ENCODE measurements at regions not wholly inside any gene's neighbourhood (a gene's known extent, or its start where the extent isn't known, plus 50 kb on each side); places are given as distances from the start of the nearest gene placed in this dataset.

- H2AFZ ChIP-seq (ENCODE audit: low read depth, low read length), result no peak overlapping the region
- FAIRE-seq (no peak), DNase-seq (ENCODE audit: low read depth) (peak; percentile 9)
- Mint-ChIP-seq H3K27ac (ENCODE audit: unreplicated experiment) (peak overlapping the region; percentile 73), H3K36me3 (ENCODE audit: low read depth, unreplicated experiment) (no peaks in the 10 kb centered on the region), H3K27me3 (ENCODE audit: low read depth, unreplicated experiment) (no peaks in the 10 kb centered on the region), H3K4me3 (ENCODE audit: unreplicated experiment) (no peak overlapping the region), H3K4me1 (ENCODE audit: low read depth, unreplicated experiment) (peaks cover 29% of the 10 kb centered on the region), H3K9me3 (ENCODE audit: unreplicated experiment) (no peaks in the 10 kb centered on the region)
- H3K4me3 ChIP-seq (ENCODE audit: insufficient read depth, low read depth, low read length), result no peak overlapping the region
- H3K4me1 ChIP-seq (ENCODE audit: insufficient read depth, low read length), result peaks cover 4% of the 10 kb centered on the region
- TF ChIP-seq CTCF (IDR thresholded peaks at IDR 0.05; ENCODE audit: insufficient read depth, low read depth, low read length) (no peak), EZH2 (IDR thresholded peaks at IDR 0.05; ENCODE audit: insufficient read depth, low read length) (no peak)
- no peak overlapping the region for H3K4me2 ChIP-seq (ENCODE audit: low read length)
- no peak overlapping the region for H3K27ac ChIP-seq (ENCODE audit: low read depth, low read length)
- H4K20me1 ChIP-seq (ENCODE audit: insufficient read depth, low read length), result no peaks in the 10 kb centered on the region
- H3K79me2 ChIP-seq (ENCODE audit: insufficient read depth, low read length), result no peaks in the 10 kb centered on the region
- no peaks in the 10 kb centered on the region for H3K9me3 ChIP-seq (ENCODE audit: insufficient read depth, low read depth, low read length)
- H3K36me3 ChIP-seq (ENCODE audit: insufficient read depth, low read length), result no peaks in the 10 kb centered on the region
- H3K9ac ChIP-seq (ENCODE audit: low read length), result no peak overlapping the region
- no peaks in the 10 kb centered on the region for H3K27me3 ChIP-seq (ENCODE audit: insufficient read depth, low read length)
Measured at GRCh38 chr2:145909766-145910165, 1389.8 kb upstream of the ZEB2 start.

- Mint-ChIP-seq H3K27ac (ENCODE audit: unreplicated experiment) (peak overlapping the region; percentile 73), H3K4me1 (ENCODE audit: low read depth, unreplicated experiment) (peaks cover 29% of the 10 kb centered on the region), H3K36me3 (ENCODE audit: low read depth, unreplicated experiment) (no peaks in the 10 kb centered on the region), H3K4me3 (ENCODE audit: unreplicated experiment) (no peak overlapping the region), H3K9me3 (ENCODE audit: unreplicated experiment) (no peaks in the 10 kb centered on the region), H3K27me3 (ENCODE audit: low read depth, unreplicated experiment) (no peaks in the 10 kb centered on the region)
- H3K9me3 ChIP-seq (ENCODE audit: insufficient read depth, low read depth, low read length), result no peaks in the 10 kb centered on the region
- H2AFZ ChIP-seq (ENCODE audit: low read depth, low read length), result no peak overlapping the region
- H3K36me3 ChIP-seq (ENCODE audit: insufficient read depth, low read length), result no peaks in the 10 kb centered on the region
- no peak overlapping the region for H3K27ac ChIP-seq (ENCODE audit: low read depth, low read length)
- TF ChIP-seq EZH2 (IDR thresholded peaks at IDR 0.05; ENCODE audit: insufficient read depth, low read length), result no peak
- no peak for TF ChIP-seq CTCF (IDR thresholded peaks at IDR 0.05; ENCODE audit: insufficient read depth, low read depth, low read length)
- no peak overlapping the region for H3K4me3 ChIP-seq (ENCODE audit: insufficient read depth, low read depth, low read length)
- DNase-seq (ENCODE audit: low read depth) (no peak), FAIRE-seq (no peak)
- no peaks in the 10 kb centered on the region for H3K79me2 ChIP-seq (ENCODE audit: insufficient read depth, low read length)
- H3K27me3 ChIP-seq (ENCODE audit: insufficient read depth, low read length), result no peaks in the 10 kb centered on the region
- H3K9ac ChIP-seq (ENCODE audit: low read length), result no peak overlapping the region
- no peak overlapping the region for H3K4me2 ChIP-seq (ENCODE audit: low read length)
- H4K20me1 ChIP-seq (ENCODE audit: insufficient read depth, low read length), result no peaks in the 10 kb centered on the region
- peaks cover 4% of the 10 kb centered on the region for H3K4me1 ChIP-seq (ENCODE audit: insufficient read depth, low read length)
Measured at GRCh38 chr2:145909175-145909755, 1389.3 kb upstream of the ZEB2 start.

GRCh38 chr2:145906354-145906753 is 1386.4 kb upstream of the ZEB2 start:
- Mint-ChIP-seq H3K9me3 (ENCODE audit: unreplicated experiment) (no peaks in the 10 kb centered on the region), H3K27ac (ENCODE audit: unreplicated experiment) (peak overlapping the region; percentile 30), H3K27me3 (ENCODE audit: low read depth, unreplicated experiment) (no peaks in the 10 kb centered on the region), H3K4me3 (ENCODE audit: unreplicated experiment) (no peak overlapping the region), H3K36me3 (ENCODE audit: low read depth, unreplicated experiment) (no peaks in the 10 kb centered on the region), H3K4me1 (ENCODE audit: low read depth, unreplicated experiment) (peaks cover 29% of the 10 kb centered on the region)
- DNase-seq (ENCODE audit: low read depth), result peak; percentile 43
- Histone ChIP-seq H3K79me2 (ENCODE audit: insufficient read depth, low read length) (no peaks in the 10 kb centered on the region), H2AFZ (ENCODE audit: low read depth, low read length) (peak overlapping the region; percentile 14), H3K4me2 (ENCODE audit: low read length) (no peak overlapping the region), H3K36me3 (ENCODE audit: insufficient read depth, low read length) (no peaks in the 10 kb centered on the region), H4K20me1 (ENCODE audit: insufficient read depth, low read length) (no peaks in the 10 kb centered on the region), H3K27ac (ENCODE audit: low read depth, low read length) (no peak overlapping the region), H3K27me3 (ENCODE audit: insufficient read depth, low read length) (no peaks in the 10 kb centered on the region), H3K4me1 (ENCODE audit: insufficient read depth, low read length) (peaks cover 4% of the 10 kb centered on the region), H3K9me3 (ENCODE audit: insufficient read depth, low read depth, low read length) (peaks cover 3% of the 10 kb centered on the region), H3K9ac (ENCODE audit: low read length) (no peak overlapping the region), H3K4me3 (ENCODE audit: insufficient read depth, low read depth, low read length) (no peak overlapping the region)
- no peak for FAIRE-seq
- TF ChIP-seq EZH2 (IDR thresholded peaks at IDR 0.05; ENCODE audit: insufficient read depth, low read length) (no peak), CTCF (IDR thresholded peaks at IDR 0.05; ENCODE audit: insufficient read depth, low read depth, low read length) (no peak)

Data from astrocyte (in vitro differentiated cells and primary cell).